Hepatocyte (in vitro differentiated cells): ENCODE measurements at regions not wholly inside any gene's neighbourhood (a gene's known extent, or its start where the extent isn't known, plus 50 kb on each side); places are given as distances from the start of the nearest gene placed in this dataset.

Experiments used
- DNase-seq: peaks from one replicate; pipeline ENCODE4 v3.0.0-alpha.2; 2016; ENCODE audit warnings: low spot score
- H2AFZ ChIP-seq: fragments of 200-600 bp; sonication (generic); 2 replicates; pipeline ENCODE4 v1.6.0; 2016; ENCODE audit warnings: antibody characterized with exemption, mild to moderate bottlenecking
- H3K27ac ChIP-seq: fragments of 200-600 bp; sonication (generic); 2 replicates; pipeline ENCODE4 v1.5.1; 2016; ENCODE audit warnings: mild to moderate bottlenecking
- H3K27me3 ChIP-seq: fragments of 200-600 bp; sonication (generic); 2 replicates; pipeline ENCODE4 v1.6.1; 2016
- H3K36me3 ChIP-seq: fragments of 200-600 bp; sonication (generic); replicated peaks from 2 replicates; pipeline ENCODE4 v1.5.1; 2016; ENCODE audit warnings: low read depth; ENCODE audit not compliant: insufficient read depth
- H3K4me1 ChIP-seq: fragments of 200-600 bp; sonication (generic); 2 replicates; pipeline ENCODE4 v1.5.1; 2016; ENCODE audit warnings: mild to moderate bottlenecking, moderate library complexity; ENCODE audit not compliant: insufficient read depth
- H3K4me2 ChIP-seq: fragments of 200-600 bp; sonication (generic); 2 replicates; pipeline ENCODE4 v1.6.0; 2016
- H3K4me3 ChIP-seq: fragments of 200-600 bp; sonication (generic); 2 replicates; pipeline ENCODE4 v1.5.1; 2016; ENCODE audit warnings: mild to moderate bottlenecking
- H3K79me2 ChIP-seq: fragments of 200-600 bp; sonication (generic); 2 replicates; pipeline ENCODE4 v1.6.0; 2017; ENCODE audit warnings: mild to moderate bottlenecking
- H3K9me2 ChIP-seq: fragments of 200-600 bp; sonication (generic); replicated peaks from 2 replicates; pipeline ENCODE4 v1.6.0; 2017; ENCODE audit warnings: mild to moderate bottlenecking; ENCODE audit not compliant: insufficient read depth
- H3K9me3 ChIP-seq: fragments of 200-600 bp; sonication (generic); 2 replicates; pipeline ENCODE4 v1.5.1; 2016; ENCODE audit warnings: low read depth, mild to moderate bottlenecking
- H4K20me1 ChIP-seq: fragments of 200-600 bp; sonication (generic); 2 replicates; pipeline ENCODE4 v1.6.0; 2016; ENCODE audit warnings: mild to moderate bottlenecking; ENCODE audit not compliant: insufficient read depth, poor library complexity, severe bottlenecking
- EZH2 ChIP-seq: fragments of 200-600 bp; sonication (generic); IDR thresholded peaks from 2 replicates; pipeline ENCODE4 v1.6.1; 2016; ENCODE audit warnings: antibody characterized with exemption, mild to moderate bottlenecking, borderline replicate concordance
- EZH2phosphoT487 ChIP-seq: fragments of 200-600 bp; sonication (generic); IDR thresholded peaks from one replicate; pipeline ENCODE4 v1.6.1; 2018; ENCODE audit warnings: antibody characterized with exemption, mild to moderate bottlenecking, low read depth, moderate library complexity; ENCODE audit not compliant: unreplicated experiment, severe bottlenecking
- WGBS: methylation state at CpG from one replicate; pipeline ENCODE4 v1.1.6; 2016; ENCODE audit warnings: low lambda C conversion rate; ENCODE audit errors: missing lambda C conversion rate; 5-methylcytosine and 5-hydroxymethylcytosine counted together
- TF ChIP-seq, protein P1 (sequence below): fragments of 200-600 bp; sonication (generic); IDR thresholded peaks from 2 replicates; pipeline ENCODE4 v1.5.1; 2016; ENCODE audit warnings: antibody characterized with exemption, mild to moderate bottlenecking; ENCODE audit not compliant: poor library complexity

DNA sequence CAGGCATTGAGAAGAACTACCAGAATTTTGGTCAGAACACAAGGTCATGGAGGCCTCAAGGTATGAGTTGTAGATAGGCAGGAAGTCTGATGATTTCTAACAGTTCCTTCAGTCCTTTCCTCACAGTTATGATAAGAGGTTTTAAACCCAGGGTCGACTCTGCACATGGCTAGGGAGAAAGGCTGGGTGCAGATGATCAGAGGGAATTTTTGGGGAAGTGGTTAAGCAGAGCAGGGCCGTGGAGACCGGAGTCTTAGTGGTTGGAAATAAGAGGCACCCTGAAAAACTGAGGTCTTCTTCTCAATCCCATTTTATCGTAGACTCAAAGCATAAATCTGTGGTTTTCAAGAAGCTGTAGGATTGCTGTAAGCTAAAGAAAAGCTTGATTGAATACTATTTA is 118.5 kb upstream of the ANK2 start:
- Histone ChIP-seq H3K36me3 (no peaks in the 10 kb centered on the region), H3K4me3 (no peak overlapping the region), H3K9me2 (no peaks in the 10 kb centered on the region), H3K4me1 (no peaks in the 10 kb centered on the region), H3K9me3 (no peaks in the 10 kb centered on the region), H3K27me3 (no peaks in the 10 kb centered on the region), H3K79me2 (no peaks in the 10 kb centered on the region), H3K27ac (no peak overlapping the region), H3K4me2 (no peak overlapping the region), H2AFZ (no peak overlapping the region), H4K20me1 (no peaks in the 10 kb centered on the region)
- TF ChIP-seq, protein P1, sequence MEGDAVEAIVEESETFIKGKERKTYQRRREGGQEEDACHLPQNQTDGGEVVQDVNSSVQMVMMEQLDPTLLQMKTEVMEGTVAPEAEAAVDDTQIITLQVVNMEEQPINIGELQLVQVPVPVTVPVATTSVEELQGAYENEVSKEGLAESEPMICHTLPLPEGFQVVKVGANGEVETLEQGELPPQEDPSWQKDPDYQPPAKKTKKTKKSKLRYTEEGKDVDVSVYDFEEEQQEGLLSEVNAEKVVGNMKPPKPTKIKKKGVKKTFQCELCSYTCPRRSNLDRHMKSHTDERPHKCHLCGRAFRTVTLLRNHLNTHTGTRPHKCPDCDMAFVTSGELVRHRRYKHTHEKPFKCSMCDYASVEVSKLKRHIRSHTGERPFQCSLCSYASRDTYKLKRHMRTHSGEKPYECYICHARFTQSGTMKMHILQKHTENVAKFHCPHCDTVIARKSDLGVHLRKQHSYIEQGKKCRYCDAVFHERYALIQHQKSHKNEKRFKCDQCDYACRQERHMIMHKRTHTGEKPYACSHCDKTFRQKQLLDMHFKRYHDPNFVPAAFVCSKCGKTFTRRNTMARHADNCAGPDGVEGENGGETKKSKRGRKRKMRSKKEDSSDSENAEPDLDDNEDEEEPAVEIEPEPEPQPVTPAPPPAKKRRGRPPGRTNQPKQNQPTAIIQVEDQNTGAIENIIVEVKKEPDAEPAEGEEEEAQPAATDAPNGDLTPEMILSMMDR, result no peak
- TF ChIP-seq EZH2phosphoT487 (no peak), EZH2 (no peak)
- WGBS, result 90% methylated on average over 4 of the region's 4 CpGs
- no peak for DNase-seq

- TF ChIP-seq EZH2phosphoT487 (no peak), EZH2 (no peak)
- TF ChIP-seq, protein P1, result no peak
- 80% methylated on average over 5 of the region's 5 CpGs for WGBS
Observed at GRCh38 chr4:112933790-112934189, 115.7 kb upstream of the ANK2 start.

GRCh38 chr4:112938461-112939058 is 110.9 kb upstream of the ANK2 start:
- Histone ChIP-seq H2AFZ (no peak overlapping the region), H3K36me3 (no peaks in the 10 kb centered on the region), H3K9me3 (no peaks in the 10 kb centered on the region), H3K9me2 (no peaks in the 10 kb centered on the region), H3K4me1 (no peaks in the 10 kb centered on the region), H4K20me1 (no peaks in the 10 kb centered on the region), H3K27me3 (no peaks in the 10 kb centered on the region), H3K4me3 (no peak overlapping the region), H3K4me2 (no peak overlapping the region), H3K27ac (no peak overlapping the region), H3K79me2 (no peaks in the 10 kb centered on the region)
- peak; percentile 43 for DNase-seq
- 11% methylated on average over 1 of the region's 1 CpG for WGBS
- TF ChIP-seq EZH2, result no peak
- TF ChIP-seq, protein P1, result peak; percentile 80

More at GRCh38 chr4:112933790-112934189, 115.7 kb upstream of the ANK2 start:
- Histone ChIP-seq H3K4me2 (no peak overlapping the region), H3K9me3 (no peaks in the 10 kb centered on the region), H2AFZ (no peak overlapping the region), H4K20me1 (no peaks in the 10 kb centered on the region), H3K27ac (no peak overlapping the region), H3K79me2 (no peaks in the 10 kb centered on the region), H3K4me3 (no peak overlapping the region), H3K9me2 (no peaks in the 10 kb centered on the region), H3K4me1 (no peaks in the 10 kb centered on the region), H3K27me3 (no peaks in the 10 kb centered on the region), H3K36me3 (no peaks in the 10 kb centered on the region)
- no peak for DNase-seq

DNA sequence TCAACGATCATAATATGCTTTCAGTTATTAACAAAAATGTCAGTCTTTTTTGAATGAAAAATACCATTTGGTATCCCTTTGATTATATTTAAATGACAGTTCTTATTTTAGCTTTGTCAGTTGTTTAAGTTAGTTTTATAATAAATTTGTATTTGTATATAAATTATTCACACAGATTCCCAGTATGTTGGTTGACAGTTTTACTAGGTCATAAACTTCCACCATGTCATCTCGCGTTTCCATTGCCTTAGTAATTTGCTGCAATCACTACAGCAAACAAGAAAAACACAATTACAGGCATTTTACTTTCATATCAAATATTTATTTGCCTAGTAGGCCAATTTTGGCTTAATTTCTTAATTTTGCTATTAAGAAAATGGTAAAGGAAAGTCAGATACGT is 109.6 kb upstream of the ANK2 start:
- no peak overlapping the region for H3K4me3 ChIP-seq
- H3K4me1 ChIP-seq, result no peaks in the 10 kb centered on the region
- H3K36me3 ChIP-seq, result no peaks in the 10 kb centered on the region
- no peak overlapping the region for H3K4me2 ChIP-seq
- no peaks in the 10 kb centered on the region for H3K79me2 ChIP-seq
- H2AFZ ChIP-seq, result no peak overlapping the region
- H3K27ac ChIP-seq, result no peak overlapping the region
- H3K9me3 ChIP-seq, result no peaks in the 10 kb centered on the region
- no peaks in the 10 kb centered on the region for H3K27me3 ChIP-seq
- DNase-seq, result no peak
- no peak for TF ChIP-seq EZH2
- TF ChIP-seq EZH2phosphoT487, result no peak
- TF ChIP-seq, protein P1, result no peak
- no peaks in the 10 kb centered on the region for H4K20me1 ChIP-seq
- H3K9me2 ChIP-seq, result no peaks in the 10 kb centered on the region
- WGBS, result 77% methylated on average over 4 of the region's 4 CpGs
